ENCODE measurements at regions not wholly inside any gene's neighbourhood (a gene's known extent, or its start where the extent isn't known, plus 50 kb on each side); places are given as distances from the start of the nearest gene placed in this dataset.

- TF ChIP-seq EZH2 (IDR thresholded peaks at IDR 0.05; ENCODE audit: borderline replicate concordance, insufficient read depth, low read depth, low read length, poor library complexity, severe bottlenecking), result no peak
- TF ChIP-seq CTCF (IDR thresholded peaks at IDR 0.05), result no peak
- DNase-seq (no peak), ATAC-seq (ENCODE audit: low read depth) (no peak)
- H2AFZ ChIP-seq (ENCODE audit: insufficient read depth, low read depth, low read length, poor library complexity, severe bottlenecking), result no peak overlapping the region
- H3K4me2 ChIP-seq (replicated peaks; ENCODE audit: low read depth, low read length, poor library complexity, severe bottlenecking), result no peak overlapping the region
- no peak overlapping the region for H3K27ac Mint-ChIP-seq
- H3K27me3 ChIP-seq (replicated peaks in 1 of 4; ENCODE audit: control extremely low read depth in 1 of 4, control insufficient read depth in 3 of 4, insufficient read depth in 4 of 4, low read length in 3 of 4), result no peaks in the 10 kb centered on the region
- H3K4me1 Mint-ChIP-seq, result peaks cover 23% of the 10 kb centered on the region
- H3K9me3 Mint-ChIP-seq (ENCODE audit: insufficient read depth), result peaks cover 4% of the 10 kb centered on the region
- WGBS (ENCODE audit: insufficient coverage), result 20% methylated on average over 1 of the region's 1 CpG
- H3K9ac ChIP-seq (ENCODE audit: low read length), result no peak overlapping the region
- no peaks in the 10 kb centered on the region for H3K79me2 ChIP-seq (ENCODE audit: control insufficient read depth, insufficient read depth, low read length)
- H3K4me1 ChIP-seq (ENCODE audit: control insufficient read depth in 2 of 2, insufficient read depth in 2 of 2, low read length in 2 of 2), result peaks cover 14 to 20% of the 10 kb centered on the region in 2 donors
- H4K20me1 ChIP-seq (ENCODE audit: control insufficient read depth, insufficient read depth, low read length, poor library complexity, severe bottlenecking), result no peaks in the 10 kb centered on the region
- no peaks in the 10 kb centered on the region for H3K27me3 Mint-ChIP-seq
- H3K4me3 ChIP-seq (ENCODE audit: control extremely low read depth in 1 of 5, extremely low read depth in 1 of 5, insufficient read depth in 1 of 5, low read depth in 2 of 5, low read length in 4 of 5), result no peak overlapping the region
- H3K4me3 Mint-ChIP-seq, result no peak overlapping the region
- CTCF ChIA-PET, result interaction anchor here (1.6 to 2.1 kb wide), 2 partner anchors 40 to 192 kb away, joined by 7 to 12 read pairs; no protein-coding TSS in a partner anchor
- intact Hi-C loops (cut with micrococcal nuclease), result no loop called here
- no peak overlapping the region for H3K27ac ChIP-seq (ENCODE audit: low read length in 2 of 2)
- POLR2A ChIA-PET, result no interaction called here
- H3K9me3 ChIP-seq (ENCODE audit: control extremely low read depth in 1 of 3, control insufficient read depth in 2 of 3, insufficient read depth in 1 of 3, low read length in 2 of 3), result peaks cover 0 to 18% (median 12%) of the 10 kb centered on the region in 3 donors
- H3K36me3 ChIP-seq (replicated peaks in 1 of 2; ENCODE audit: control extremely low read depth in 1 of 2, control insufficient read depth in 1 of 2, extremely low read depth in 1 of 2, insufficient read depth in 2 of 2, low read length in 1 of 2), result no peaks in the 10 kb centered on the region
Measured at GRCh38 chr2:134078354-134078753, 175.5 kb upstream of the MGAT5 start.

- no peak for TF ChIP-seq EZH2 (IDR thresholded peaks at IDR 0.05; ENCODE audit: borderline replicate concordance, insufficient read depth, low read depth, low read length, poor library complexity, severe bottlenecking)
- TF ChIP-seq CTCF (IDR thresholded peaks at IDR 0.05), result no peak
- Mint-ChIP-seq H3K27ac (peak overlapping the region; percentile 73), H3K4me3 (no peak overlapping the region), H3K4me1 (peaks cover 23% of the 10 kb centered on the region), H3K27me3 (no peaks in the 10 kb centered on the region), H3K9me3 (ENCODE audit: insufficient read depth) (peaks cover 4% of the 10 kb centered on the region)
- POLR2A ChIA-PET, result interaction anchor here (0.6 to 1.6 kb wide), 2 partner anchors 175 to 838 kb away, joined by 3 to 4 read pairs; no protein-coding TSS in a partner anchor
- DNase-seq, result peak; percentile 50
- peaks cover 14 to 20% of the 10 kb centered on the region in 2 donors for H3K4me1 ChIP-seq (ENCODE audit: control insufficient read depth in 2 of 2, insufficient read depth in 2 of 2, low read length in 2 of 2)
- 52% methylated on average over 3 of the region's 4 CpGs for WGBS (ENCODE audit: insufficient coverage)
- CTCF ChIA-PET, result interaction anchor here (1.1 to 2.1 kb wide), 3 partner anchors 39 to 332 kb away, joined by 3 to 12 read pairs (median 7); no protein-coding TSS in a partner anchor
- no peak overlapping the region for H3K4me2 ChIP-seq (replicated peaks; ENCODE audit: low read depth, low read length, poor library complexity, severe bottlenecking)
- no peak overlapping the region for H3K4me3 ChIP-seq (ENCODE audit: control extremely low read depth in 1 of 5, extremely low read depth in 1 of 5, insufficient read depth in 1 of 5, low read depth in 2 of 5, low read length in 4 of 5)
- peak overlapping the region; percentile 35 for H2AFZ ChIP-seq (ENCODE audit: insufficient read depth, low read depth, low read length, poor library complexity, severe bottlenecking)
- intact Hi-C loops (cut with micrococcal nuclease), result no loop called here
- H3K27ac ChIP-seq (ENCODE audit: low read length in 2 of 2), result no peak overlapping the region
- H4K20me1 ChIP-seq (ENCODE audit: control insufficient read depth, insufficient read depth, low read length, poor library complexity, severe bottlenecking), result no peaks in the 10 kb centered on the region
- H3K27me3 ChIP-seq (replicated peaks in 1 of 4; ENCODE audit: control extremely low read depth in 1 of 4, control insufficient read depth in 3 of 4, insufficient read depth in 4 of 4, low read length in 3 of 4), result no peaks in the 10 kb centered on the region
- no peak overlapping the region for H3K9ac ChIP-seq (ENCODE audit: low read length)
- H3K79me2 ChIP-seq (ENCODE audit: control insufficient read depth, insufficient read depth, low read length), result no peaks in the 10 kb centered on the region
- peaks cover 0 to 18% (median 12%) of the 10 kb centered on the region in 3 donors for H3K9me3 ChIP-seq (ENCODE audit: control extremely low read depth in 1 of 3, control insufficient read depth in 2 of 3, insufficient read depth in 1 of 3, low read length in 2 of 3)
- ATAC-seq (ENCODE audit: low read depth), result peak; percentile 94
- H3K36me3 ChIP-seq (replicated peaks in 1 of 2; ENCODE audit: control extremely low read depth in 1 of 2, control insufficient read depth in 1 of 2, extremely low read depth in 1 of 2, insufficient read depth in 2 of 2, low read length in 1 of 2), result no peaks in the 10 kb centered on the region
Measured at GRCh38 chr2:134079373-134079772, 174.5 kb upstream of the MGAT5 start.
